CD4-positive, alpha-beta T cell (primary cell): ENCODE measurements at regions not wholly inside any gene's neighbourhood (a gene's known extent, or its start where the extent isn't known, plus 50 kb on each side); places are given as distances from the start of the nearest gene placed in this dataset.

Source experiments
- ATAC-seq: fragments of 200-7000 bp; cut with Tn5 transposase; one replicate; pipeline ENCODE4 v1.10.0; 2022; ENCODE audit warnings: mild to moderate bottlenecking; ENCODE audit not compliant: poor library complexity
- CTCF ChIA-PET: fragments of 350-600 bp; sonication (Branson Sonifier 250); formaldehyde crosslinking; loops from one replicate; lab custom pipeline; 2021; ENCODE audit warnings: antibody characterized with exemption, inconsistent platforms; lab: Charles Lee
- POLR2A ChIA-PET: fragments of 350-600 bp; sonication (Branson Sonifier 250); formaldehyde crosslinking; loops from one replicate; lab custom pipeline; 2021; ENCODE audit warnings: antibody characterized with exemption, inconsistent platforms; lab: Charles Lee
- DNase-seq, 14 experiments: peaks; one replicate each; pipeline ENCODE4 v3.0.0-alpha.2; 2013 to 2020; ENCODE audit warnings: mixed read lengths in 2 of 14
- H3K27ac ChIP-seq, 2 donors: one replicate each; pipeline versions ENCODE4 v1.5.1 to v1.7.0; 2013; ENCODE audit warnings: low read length in 2 of 2, low read depth in 1 of 2, mild to moderate bottlenecking in 1 of 2
- H3K27me3 ChIP-seq, 2 experiments: 1 replicate in 1 of 2; 2 replicates in 1 of 2; pipeline versions ENCODE4 v1.6.1 to v1.7.0; 2013; ENCODE audit warnings: low read length in 2 of 2, control low read depth in 1 of 2, mild to moderate bottlenecking in 1 of 2, moderate library complexity in 1 of 2; ENCODE audit not compliant: insufficient read depth in 2 of 2, control insufficient read depth in 1 of 2
- H3K36me3 ChIP-seq: one replicate; pipeline ENCODE4 v1.6.1; 2013; ENCODE audit warnings: low read length, control low read depth; ENCODE audit not compliant: insufficient read depth
- H3K4me1 ChIP-seq: one replicate; pipeline ENCODE4 v1.6.1; 2013; ENCODE audit warnings: low read length, control low read depth; ENCODE audit not compliant: insufficient read depth
- H3K4me3 ChIP-seq: one replicate; pipeline ENCODE4 v1.5.1; 2013; ENCODE audit warnings: mild to moderate bottlenecking, low read length, moderate library complexity
- H3K9me3 ChIP-seq, 2 experiments: 1 replicate in 1 of 2; 2 replicates in 1 of 2; pipeline versions ENCODE4 v1.6.1 to v1.7.0; 2013; ENCODE audit warnings: low read length in 2 of 2, mild to moderate bottlenecking in 2 of 2, control low read depth in 1 of 2, moderate library complexity in 1 of 2; ENCODE audit not compliant: control insufficient read depth in 1 of 2, insufficient read depth in 1 of 2
- H3K27ac Mint-ChIP-seq: one replicate; pipeline ENCODE4 v1.8.0; 2020; ENCODE audit warnings: mixed read lengths
- H3K27me3 Mint-ChIP-seq: one replicate; pipeline ENCODE4 v1.8.0; 2021; ENCODE audit warnings: mixed read lengths
- H3K36me3 Mint-ChIP-seq: one replicate; pipeline ENCODE4 v1.8.0; 2021; ENCODE audit warnings: low read depth, mixed read lengths
- H3K4me1 Mint-ChIP-seq: one replicate; pipeline ENCODE4 v1.8.0; 2021; ENCODE audit warnings: low read depth, mixed read lengths
- H3K4me3 Mint-ChIP-seq: one replicate; pipeline ENCODE4 v1.8.0; 2020; ENCODE audit warnings: mild to moderate bottlenecking, mixed read lengths
- H3K9me3 Mint-ChIP-seq: one replicate; pipeline ENCODE4 v1.8.0; 2020; ENCODE audit warnings: mixed read lengths
- intact Hi-C, 2 experiments: fragments of 100-400 bp; cut with DNase I in 1 of 2; cut with micrococcal nuclease in 1 of 2; formaldehyde crosslinking; loops; one replicate each; pipeline versions ENCODE4 v1.15.1 to v1.9.0; 2023 to 2025; cut with DNase I, micrococcal nuclease
- TF ChIP-seq, protein P1 (sequence below): fragments of 200-600 bp; IDR thresholded peaks from one replicate; pipeline ENCODE4 v1.8.0; 2022; ENCODE audit warnings: antibody characterized with exemption, mild to moderate bottlenecking

GRCh38 chr1:221315330-221315729, 426.6 kb downstream of the DUSP10 start:
- ChIA-PET CTCF (no interaction called here), POLR2A (no interaction called here)
- Histone ChIP-seq H3K36me3 (no peaks in the 10 kb centered on the region), H3K4me3 (no peak overlapping the region), H3K4me1 (no peaks in the 10 kb centered on the region), H3K9me3 (no peaks in the 10 kb centered on the region), H3K27me3 (peaks cover 0 to 6% of the 10 kb centered on the region in 2 experiments), H3K27ac (no peak overlapping the region)
- ATAC-seq (no peak), DNase-seq (no peak)
- no peaks in the 10 kb centered on the region for H3K9me3 Mint-ChIP-seq
- peaks cover 2% of the 10 kb centered on the region for H3K27me3 Mint-ChIP-seq
- TF ChIP-seq, protein P1, sequence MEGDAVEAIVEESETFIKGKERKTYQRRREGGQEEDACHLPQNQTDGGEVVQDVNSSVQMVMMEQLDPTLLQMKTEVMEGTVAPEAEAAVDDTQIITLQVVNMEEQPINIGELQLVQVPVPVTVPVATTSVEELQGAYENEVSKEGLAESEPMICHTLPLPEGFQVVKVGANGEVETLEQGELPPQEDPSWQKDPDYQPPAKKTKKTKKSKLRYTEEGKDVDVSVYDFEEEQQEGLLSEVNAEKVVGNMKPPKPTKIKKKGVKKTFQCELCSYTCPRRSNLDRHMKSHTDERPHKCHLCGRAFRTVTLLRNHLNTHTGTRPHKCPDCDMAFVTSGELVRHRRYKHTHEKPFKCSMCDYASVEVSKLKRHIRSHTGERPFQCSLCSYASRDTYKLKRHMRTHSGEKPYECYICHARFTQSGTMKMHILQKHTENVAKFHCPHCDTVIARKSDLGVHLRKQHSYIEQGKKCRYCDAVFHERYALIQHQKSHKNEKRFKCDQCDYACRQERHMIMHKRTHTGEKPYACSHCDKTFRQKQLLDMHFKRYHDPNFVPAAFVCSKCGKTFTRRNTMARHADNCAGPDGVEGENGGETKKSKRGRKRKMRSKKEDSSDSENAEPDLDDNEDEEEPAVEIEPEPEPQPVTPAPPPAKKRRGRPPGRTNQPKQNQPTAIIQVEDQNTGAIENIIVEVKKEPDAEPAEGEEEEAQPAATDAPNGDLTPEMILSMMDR: no peak
- no peak overlapping the region for H3K27ac Mint-ChIP-seq
- H3K36me3 Mint-ChIP-seq: no peaks in the 10 kb centered on the region
- intact Hi-C loops: no loop called here
- no peaks in the 10 kb centered on the region for H3K4me1 Mint-ChIP-seq
- no peak overlapping the region for H3K4me3 Mint-ChIP-seq

DNA sequence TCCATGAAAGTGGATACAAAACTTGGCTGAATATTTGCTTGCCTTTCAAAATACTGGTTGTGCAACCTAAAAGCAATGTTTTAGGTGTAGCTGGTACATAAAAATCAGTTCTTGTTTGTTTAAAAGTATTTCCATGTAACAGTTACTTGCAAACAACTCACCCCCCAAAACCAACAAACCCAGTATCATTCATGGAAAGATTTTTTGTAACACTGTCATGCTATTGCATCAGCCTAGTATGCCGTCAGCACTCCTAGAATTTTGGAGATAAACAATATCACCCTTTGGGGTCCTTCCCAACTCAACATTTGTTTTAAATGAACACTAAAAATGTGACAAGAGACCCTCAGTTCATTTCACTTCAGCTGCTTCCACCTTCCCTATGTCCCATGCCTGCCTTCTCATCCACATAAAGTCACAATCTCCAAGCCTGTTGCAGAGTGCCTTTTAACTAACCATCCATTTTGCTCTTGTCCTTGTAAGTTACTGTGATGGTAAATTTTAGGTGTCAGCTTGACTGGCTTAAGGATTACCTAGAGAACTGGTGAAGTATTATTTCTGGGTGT, 425.3 kb downstream of the DUSP10 start:
- DNase-seq: no peak
- Histone ChIP-seq H3K9me3 (no peaks in the 10 kb centered on the region), H3K4me1 (no peaks in the 10 kb centered on the region), H3K27ac (no peak overlapping the region), H3K36me3 (no peaks in the 10 kb centered on the region), H3K27me3 (peaks cover 0 to 6% of the 10 kb centered on the region in 2 experiments), H3K4me3 (no peak overlapping the region)
- H3K27me3 Mint-ChIP-seq: no peaks in the 10 kb centered on the region
- H3K36me3 Mint-ChIP-seq: no peaks in the 10 kb centered on the region
- ChIA-PET CTCF (no interaction called here), POLR2A (no interaction called here)
- TF ChIP-seq, protein P1: no peak
- H3K27ac Mint-ChIP-seq: no peak overlapping the region
- no peaks in the 10 kb centered on the region for H3K9me3 Mint-ChIP-seq
- H3K4me1 Mint-ChIP-seq: no peaks in the 10 kb centered on the region
- ATAC-seq: no peak
- no peak overlapping the region for H3K4me3 Mint-ChIP-seq
- intact Hi-C loops: no loop called here

GRCh38 chr1:221317537-221317936, 424.4 kb downstream of the DUSP10 start:
- no peaks in the 10 kb centered on the region for H3K9me3 Mint-ChIP-seq
- H3K27ac ChIP-seq: no peak overlapping the region
- intact Hi-C loops: no loop called here
- ATAC-seq (no peak), DNase-seq (no peak)
- peaks cover 0 to 6% of the 10 kb centered on the region in 2 experiments for H3K27me3 ChIP-seq
- H3K4me3 Mint-ChIP-seq: no peak overlapping the region
- H3K27me3 Mint-ChIP-seq: no peaks in the 10 kb centered on the region
- POLR2A ChIA-PET: no interaction called here
- H3K4me3 ChIP-seq: no peak overlapping the region
- CTCF ChIA-PET: no interaction called here
- H3K36me3 ChIP-seq: no peaks in the 10 kb centered on the region
- no peaks in the 10 kb centered on the region for H3K36me3 Mint-ChIP-seq
- H3K4me1 Mint-ChIP-seq: no peaks in the 10 kb centered on the region
- TF ChIP-seq, protein P1: no peak
- H3K4me1 ChIP-seq: no peaks in the 10 kb centered on the region
- no peaks in the 10 kb centered on the region for H3K9me3 ChIP-seq
- H3K27ac Mint-ChIP-seq: no peak overlapping the region
